IPS-18c (cell line): ENCODE measurements at regions not wholly inside any gene's neighbourhood (a gene's known extent, or its start where the extent isn't known, plus 50 kb on each side); places are given as distances from the start of the nearest gene placed in this dataset.

ENCODE experiments used
- H3K4me3 ChIP-seq: 2 replicates; pipeline ENCODE4 v1.7.0; 2013; ENCODE audit warnings: low read depth, mild to moderate bottlenecking, low read length, moderate library complexity; ENCODE audit not compliant: insufficient read depth
- H3K9me3 ChIP-seq: one replicate; pipeline ENCODE4 v1.6.1; 2013; ENCODE audit warnings: mild to moderate bottlenecking, low read length, moderate library complexity; ENCODE audit not compliant: control insufficient read depth, insufficient read depth

GRCh38 chr6:122129313-122130025 is 270.0 kb upstream of the HSF2 start:
- no peaks in the 10 kb centered on the region for H3K9me3 ChIP-seq
- H3K4me3 ChIP-seq = no peak overlapping the region

- H3K4me3 ChIP-seq = no peak overlapping the region
Measured at GRCh38 chr6:122130026-122130348, 269.5 kb upstream of the HSF2 start.

GRCh38 chr6:122130518-122130917 is 268.9 kb upstream of the HSF2 start:
- no peak overlapping the region for H3K4me3 ChIP-seq
- no peaks in the 10 kb centered on the region for H3K9me3 ChIP-seq

More at GRCh38 chr6:122130026-122130348, 269.5 kb upstream of the HSF2 start:
- H3K9me3 ChIP-seq = no peaks in the 10 kb centered on the region

- Histone ChIP-seq H3K9me3 (no peaks in the 10 kb centered on the region), H3K4me3 (no peak overlapping the region)
Measured at GRCh38 chr6:122136386-122136785, 263.1 kb upstream of the HSF2 start.

DNA sequence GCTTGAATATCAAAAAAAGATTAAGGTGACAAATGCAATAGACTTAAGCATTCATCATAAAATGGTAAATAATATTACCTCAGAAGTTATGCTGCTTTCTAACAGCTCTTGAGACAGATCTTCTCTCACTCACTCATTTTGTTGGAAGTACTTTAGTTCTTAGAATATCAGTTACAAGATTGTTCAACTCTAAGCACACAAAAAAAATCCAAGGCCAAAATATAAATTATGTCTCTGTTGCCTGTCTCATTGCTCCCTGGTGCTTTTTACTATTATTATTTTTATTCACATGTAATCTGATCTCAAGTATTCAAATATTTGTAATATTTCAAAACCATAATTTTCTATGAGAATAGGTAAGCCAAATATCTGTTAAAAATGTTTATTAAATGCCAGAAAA is 259.4 kb upstream of the HSF2 start:
- Histone ChIP-seq H3K4me3 (no peak overlapping the region), H3K9me3 (no peaks in the 10 kb centered on the region)

GRCh38 chr6:122141246-122141645 is 258.2 kb upstream of the HSF2 start:
- Histone ChIP-seq H3K4me3 (no peak overlapping the region), H3K9me3 (no peaks in the 10 kb centered on the region)

DNA sequence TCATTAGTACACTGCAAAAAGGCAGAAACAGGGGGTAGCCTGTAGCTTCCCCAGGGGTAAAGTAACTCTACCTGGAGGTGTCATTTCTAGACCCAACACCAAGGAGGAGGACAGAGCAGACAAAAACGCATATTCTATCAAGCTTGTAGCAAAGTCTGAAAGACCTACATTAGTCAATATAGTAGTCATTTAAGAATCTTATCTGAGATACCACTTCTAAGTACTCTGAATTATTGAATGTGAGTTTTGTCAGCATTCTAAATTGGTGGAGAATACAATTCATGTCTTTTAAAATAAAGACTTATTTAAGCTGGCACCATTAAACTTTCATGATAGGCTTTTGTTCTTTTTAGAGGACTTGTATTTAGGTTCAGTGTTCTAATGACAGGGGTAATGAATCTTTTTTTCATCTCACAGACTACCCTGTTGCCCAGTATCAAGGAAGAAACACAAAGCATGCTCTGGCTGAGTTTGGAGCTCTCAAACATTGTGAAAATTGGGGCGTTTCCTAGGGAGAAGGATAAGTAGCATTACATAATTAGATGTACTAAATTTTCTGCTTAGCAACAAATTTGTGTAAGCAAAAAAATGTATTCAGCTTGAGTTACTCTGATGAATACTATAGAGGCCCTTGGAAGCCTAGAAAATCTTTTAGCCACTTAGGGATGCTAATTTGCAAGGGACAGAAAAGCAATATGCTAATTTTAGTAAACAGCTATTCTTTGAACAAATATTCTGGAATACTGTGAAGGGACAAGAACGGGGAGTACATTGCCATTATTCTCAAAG is 255.4 kb upstream of the HSF2 start:
- no peak overlapping the region for H3K4me3 ChIP-seq
- H3K9me3 ChIP-seq = no peaks in the 10 kb centered on the region

GRCh38 chr6:122145246-122145645 is 254.2 kb upstream of the HSF2 start:
- Histone ChIP-seq H3K9me3 (no peaks in the 10 kb centered on the region), H3K4me3 (no peak overlapping the region)

GRCh38 chr6:122145741-122146240 is 253.7 kb upstream of the HSF2 start:
- H3K9me3 ChIP-seq = no peaks in the 10 kb centered on the region
- no peak overlapping the region for H3K4me3 ChIP-seq

DNA sequence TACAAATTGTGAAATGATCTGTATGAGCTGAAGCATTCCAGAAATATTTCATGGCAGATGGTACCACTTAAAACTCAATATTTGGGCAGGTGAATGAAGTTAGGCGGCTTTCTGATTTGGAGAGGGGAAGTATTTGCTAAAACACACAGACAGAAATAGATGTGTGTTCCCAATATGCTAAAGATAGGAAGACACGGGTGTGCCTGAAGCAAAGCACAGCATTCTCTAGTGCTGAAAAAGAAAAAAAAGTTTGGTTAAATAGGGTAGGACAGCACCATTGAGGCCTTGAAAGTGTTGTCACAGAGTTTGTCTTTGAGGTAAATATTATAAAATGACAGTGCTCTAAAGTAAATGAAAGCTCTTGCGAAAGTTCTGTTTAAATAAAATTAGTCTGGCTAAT is 252.2 kb upstream of the HSF2 start:
- H3K9me3 ChIP-seq = no peaks in the 10 kb centered on the region
- H3K4me3 ChIP-seq = no peak overlapping the region

GRCh38 chr6:122151066-122151465 is 248.4 kb upstream of the HSF2 start:
- Histone ChIP-seq H3K4me3 (no peak overlapping the region), H3K9me3 (no peaks in the 10 kb centered on the region)

GRCh38 chr6:122151763-122152162 is 247.7 kb upstream of the HSF2 start:
- Histone ChIP-seq H3K9me3 (no peaks in the 10 kb centered on the region), H3K4me3 (no peak overlapping the region)

- H3K9me3 ChIP-seq = no peaks in the 10 kb centered on the region
- H3K4me3 ChIP-seq = no peak overlapping the region
Measured at GRCh38 chr6:122153557-122153956, 245.9 kb upstream of the HSF2 start.

GRCh38 chr6:122154155-122154554 is 245.3 kb upstream of the HSF2 start:
- no peak overlapping the region for H3K4me3 ChIP-seq
- no peaks in the 10 kb centered on the region for H3K9me3 ChIP-seq

GRCh38 chr6:122154912-122155575 is 244.4 kb upstream of the HSF2 start:
- Histone ChIP-seq H3K9me3 (no peaks in the 10 kb centered on the region), H3K4me3 (no peak overlapping the region)

DNA sequence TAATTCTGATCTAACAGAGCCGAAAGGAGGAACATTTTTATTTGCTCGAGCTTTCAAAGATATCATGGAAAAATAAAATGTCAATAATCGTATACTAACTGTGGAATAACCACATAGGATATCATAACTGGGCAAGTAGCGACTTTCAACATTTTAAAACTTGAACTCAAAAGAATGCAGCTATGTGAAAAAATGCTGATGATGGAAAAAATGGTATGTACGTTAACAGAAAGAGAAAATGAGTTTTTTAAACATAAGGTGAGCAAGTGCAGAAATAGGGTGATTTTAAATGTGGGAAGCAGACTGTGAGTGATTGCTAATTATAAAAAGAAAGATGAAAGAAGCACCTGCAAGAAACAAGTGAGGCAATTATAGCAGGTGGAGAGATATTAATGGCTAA is 238.3 kb upstream of the HSF2 start:
- Histone ChIP-seq H3K9me3 (no peaks in the 10 kb centered on the region), H3K4me3 (no peak overlapping the region)

GRCh38 chr6:122165014-122165413 is 234.4 kb upstream of the HSF2 start:
- Histone ChIP-seq H3K4me3 (no peak overlapping the region), H3K9me3 (no peaks in the 10 kb centered on the region)

- Histone ChIP-seq H3K9me3 (no peaks in the 10 kb centered on the region), H3K4me3 (no peak overlapping the region)
Measured at GRCh38 chr6:122170274-122170673, 229.2 kb upstream of the HSF2 start.
